ENCODE measurements at regions not wholly inside any gene's neighbourhood (a gene's known extent, or its start where the extent isn't known, plus 50 kb on each side); places are given as distances from the start of the nearest gene placed in this dataset.

DNA sequence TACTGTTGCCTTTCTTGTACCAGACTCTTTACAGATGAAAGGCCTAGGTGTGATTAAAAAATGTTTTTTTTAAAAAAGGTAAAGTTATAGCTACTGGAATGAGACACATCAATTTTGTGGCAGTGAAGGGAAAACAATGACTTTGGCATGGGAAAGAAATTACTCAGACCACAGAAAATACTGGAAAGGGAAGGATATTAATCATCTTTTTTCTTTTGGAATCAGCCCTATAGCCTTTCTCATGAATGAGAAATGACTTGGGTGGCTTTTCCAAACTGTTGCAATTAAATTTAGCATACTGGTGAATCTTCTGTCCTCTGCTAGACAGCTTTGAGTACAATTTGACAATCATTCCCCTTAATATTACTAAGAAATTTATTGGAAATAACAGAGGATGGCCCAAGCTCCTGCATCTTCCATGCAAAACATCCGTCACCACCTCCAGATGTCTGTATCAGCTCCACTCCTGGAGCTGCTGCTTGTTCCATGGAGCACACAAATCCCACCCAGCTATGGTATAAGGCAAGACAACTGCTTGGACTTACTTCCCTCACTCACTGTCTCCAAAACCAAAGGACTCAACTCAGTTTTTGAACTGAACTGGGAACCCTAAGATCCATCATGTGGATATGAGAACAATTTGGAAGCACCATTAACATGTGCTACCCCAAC is 97.6 kb upstream of the ARSJ start:
- no peaks in the 10 kb centered on the region for H3K4me1 Mint-ChIP-seq
- peaks cover 3% of the 10 kb centered on the region for H3K9me3 Mint-ChIP-seq
- H3K4me3 Mint-ChIP-seq, result no peak overlapping the region
- no peak overlapping the region for H3K27ac Mint-ChIP-seq
- ATAC-seq (no peak), DNase-seq (ENCODE audit: low spot score in 2 of 2) (no peak)
- no peaks in the 10 kb centered on the region for H3K36me3 Mint-ChIP-seq

DNA sequence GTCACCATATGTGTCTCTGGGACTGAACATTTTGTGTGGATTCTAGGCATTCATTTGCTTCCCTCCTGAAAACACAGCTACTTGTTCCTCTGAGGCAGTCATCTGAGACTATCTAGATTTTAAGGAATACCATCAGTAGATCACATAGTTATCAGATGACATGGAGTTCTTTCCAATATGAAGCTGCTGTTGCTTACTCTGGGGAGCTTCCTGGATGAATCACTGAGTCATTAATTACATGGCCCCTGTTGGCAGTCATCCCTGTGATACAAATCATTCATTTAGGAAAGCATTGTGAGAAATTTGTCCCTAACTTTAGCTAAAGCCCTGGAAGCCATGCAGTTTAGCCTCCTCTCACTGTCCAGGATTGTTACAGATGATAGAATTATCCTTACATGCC is 98.2 kb upstream of the ARSJ start:
- H3K36me3 Mint-ChIP-seq, result no peaks in the 10 kb centered on the region
- H3K4me1 Mint-ChIP-seq, result no peaks in the 10 kb centered on the region
- H3K4me3 Mint-ChIP-seq, result no peak overlapping the region
- H3K27ac Mint-ChIP-seq, result no peak overlapping the region
- DNase-seq (ENCODE audit: low spot score in 2 of 2) (no peak), ATAC-seq (no peak)
- H3K9me3 Mint-ChIP-seq, result peaks cover 3% of the 10 kb centered on the region

DNA sequence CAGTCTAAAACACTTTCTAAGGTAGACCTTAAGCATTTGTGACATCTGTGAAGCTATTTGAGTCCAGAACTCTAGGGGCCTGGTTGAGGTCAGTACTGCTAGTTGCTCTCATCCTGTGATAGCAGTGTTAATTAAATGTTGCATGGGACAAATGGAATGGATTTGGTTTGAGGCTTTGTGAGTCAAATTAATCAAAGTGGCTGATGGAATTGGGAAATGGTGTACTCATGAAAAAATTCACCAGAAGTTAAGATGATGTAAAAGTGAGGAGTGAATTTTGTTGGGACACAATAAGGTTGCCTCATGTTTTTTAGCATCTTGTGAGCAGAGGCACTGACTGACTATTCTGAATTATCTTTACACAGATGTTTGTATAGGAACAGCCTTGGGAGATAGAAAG is 99.2 kb upstream of the ARSJ start:
- Mint-ChIP-seq H3K36me3 (no peaks in the 10 kb centered on the region), H3K9me3 (peaks cover 3% of the 10 kb centered on the region), H3K4me3 (no peak overlapping the region), H3K4me1 (no peaks in the 10 kb centered on the region), H3K27ac (no peak overlapping the region)
- DNase-seq (ENCODE audit: low spot score in 2 of 2) (no peak), ATAC-seq (no peak)

DNA sequence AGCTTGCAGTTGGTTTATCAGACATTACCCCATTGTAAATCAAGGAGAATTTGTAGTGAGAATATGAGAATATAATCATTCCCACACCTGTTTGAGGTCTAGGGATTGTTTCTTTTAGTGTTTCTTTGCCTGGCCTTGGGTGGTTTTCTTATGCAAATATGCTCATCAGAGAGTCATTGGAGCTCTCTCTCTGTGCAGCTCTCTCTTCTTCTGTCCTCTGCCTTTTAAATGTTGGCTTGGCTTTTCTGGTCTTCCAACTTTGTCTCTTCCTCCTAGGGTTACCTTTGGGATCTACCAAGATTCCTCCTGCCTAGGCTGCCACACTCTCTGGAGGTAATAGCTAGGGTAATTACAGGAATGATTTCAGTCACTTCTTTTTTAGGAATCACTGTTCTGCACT is 102.3 kb upstream of the ARSJ start:
- no peak overlapping the region for H3K27ac Mint-ChIP-seq
- ATAC-seq (no peak), DNase-seq (ENCODE audit: low spot score in 2 of 2) (no peak)
- H3K9me3 Mint-ChIP-seq, result peaks cover 3% of the 10 kb centered on the region
- H3K4me3 Mint-ChIP-seq, result no peak overlapping the region
- H3K36me3 Mint-ChIP-seq, result no peaks in the 10 kb centered on the region
- H3K4me1 Mint-ChIP-seq, result no peaks in the 10 kb centered on the region

DNA sequence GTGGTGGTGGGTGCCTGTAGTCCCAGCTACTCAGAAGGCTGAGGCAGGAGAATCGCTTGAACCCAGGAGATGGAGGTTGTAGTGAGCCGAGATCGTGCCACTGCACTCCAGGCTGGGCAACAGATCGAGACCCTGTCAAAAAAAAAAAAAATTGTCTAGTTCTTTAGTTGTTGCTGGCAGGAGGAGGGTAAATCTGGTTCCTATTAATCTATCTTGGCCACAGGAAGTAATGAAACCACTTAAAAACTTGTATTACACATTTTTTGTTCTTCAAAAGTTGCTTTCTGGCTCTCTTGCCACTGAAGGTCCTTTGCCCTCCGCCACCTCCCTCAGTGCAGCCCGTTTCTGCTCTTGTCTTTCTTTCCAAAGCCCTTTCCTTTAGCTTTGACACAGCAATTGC is 102.9 kb upstream of the ARSJ start:
- H3K4me1 Mint-ChIP-seq, result no peaks in the 10 kb centered on the region
- H3K27ac Mint-ChIP-seq, result no peak overlapping the region
- no peak for ATAC-seq
- DNase-seq (ENCODE audit: low spot score in 2 of 2), result no peak
- no peaks in the 10 kb centered on the region for H3K36me3 Mint-ChIP-seq
- H3K9me3 Mint-ChIP-seq, result peaks cover 3% of the 10 kb centered on the region
- no peak overlapping the region for H3K4me3 Mint-ChIP-seq

DNA sequence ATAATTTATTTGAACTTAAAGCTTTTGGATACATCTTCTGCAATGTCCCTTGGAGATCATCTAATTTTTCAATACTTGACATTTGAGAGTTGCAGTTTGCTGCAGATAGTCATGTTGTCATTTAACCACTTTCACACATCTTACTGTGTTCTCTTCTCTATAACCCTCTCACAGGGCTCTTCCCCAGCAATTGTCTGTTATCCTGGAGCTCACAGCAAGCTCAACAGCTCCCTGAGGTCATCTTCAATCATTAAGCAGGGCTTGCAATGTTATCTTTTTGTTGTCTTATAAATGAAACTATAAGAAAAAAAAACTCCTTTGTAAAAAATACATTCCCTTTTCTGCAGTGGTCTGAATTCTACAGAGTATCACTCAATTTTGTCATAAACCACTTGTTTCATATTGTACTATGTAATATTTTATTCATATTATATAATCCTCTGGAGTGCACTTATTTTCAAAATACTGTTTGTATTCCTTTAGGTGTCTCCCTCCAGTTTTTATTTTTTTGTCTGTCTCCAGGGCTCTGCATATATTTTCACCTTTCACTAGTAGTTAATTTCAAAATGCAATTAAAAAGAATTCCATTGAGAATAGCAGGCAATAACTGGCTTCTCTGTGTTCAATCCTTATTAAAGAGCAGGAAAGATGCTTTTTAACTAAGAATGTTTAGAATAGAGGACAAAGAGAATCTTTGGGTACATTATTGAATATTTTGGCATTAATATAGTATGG is 106.3 kb upstream of the ARSJ start:
- H3K4me3 Mint-ChIP-seq, result no peak overlapping the region
- H3K27ac Mint-ChIP-seq, result no peak overlapping the region
- ATAC-seq (no peak), DNase-seq (ENCODE audit: low spot score in 2 of 2) (no peak)
- no peaks in the 10 kb centered on the region for H3K4me1 Mint-ChIP-seq
- H3K36me3 Mint-ChIP-seq, result no peaks in the 10 kb centered on the region
- no peaks in the 10 kb centered on the region for H3K9me3 Mint-ChIP-seq

DNA sequence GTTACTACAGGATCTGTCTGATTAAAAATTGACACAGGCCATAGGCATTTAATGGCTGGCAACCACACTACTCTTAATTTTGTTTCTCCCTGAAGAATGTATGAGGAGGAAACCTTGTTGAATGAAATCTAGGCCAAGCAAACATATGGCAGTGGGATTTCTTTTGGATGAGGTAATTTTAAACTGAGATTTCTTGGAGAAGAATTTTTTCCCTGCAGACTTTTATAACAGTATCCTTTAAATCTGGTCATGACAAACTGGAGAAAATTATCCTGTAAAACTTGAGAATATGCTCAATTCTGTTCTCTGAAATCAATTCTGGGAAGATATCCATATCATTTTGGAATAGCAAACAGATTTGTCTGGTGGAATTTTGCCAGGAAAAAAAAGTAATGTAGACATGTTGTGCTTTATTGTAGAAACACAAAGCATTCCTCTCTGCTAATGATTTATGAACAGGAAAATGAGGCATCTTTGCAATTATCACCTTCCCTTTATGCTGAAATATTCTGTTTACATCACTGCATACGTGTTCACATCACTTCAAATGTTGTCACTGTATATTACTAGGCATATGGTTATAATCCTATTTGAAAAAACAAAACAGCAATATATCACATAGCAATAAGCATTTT is 108.3 kb upstream of the ARSJ start:
- Mint-ChIP-seq H3K4me3 (no peak overlapping the region), H3K9me3 (no peaks in the 10 kb centered on the region), H3K27ac (no peak overlapping the region), H3K4me1 (no peaks in the 10 kb centered on the region), H3K36me3 (no peaks in the 10 kb centered on the region)
- no peak for DNase-seq (ENCODE audit: low spot score in 2 of 2)
- no peak for ATAC-seq

DNA sequence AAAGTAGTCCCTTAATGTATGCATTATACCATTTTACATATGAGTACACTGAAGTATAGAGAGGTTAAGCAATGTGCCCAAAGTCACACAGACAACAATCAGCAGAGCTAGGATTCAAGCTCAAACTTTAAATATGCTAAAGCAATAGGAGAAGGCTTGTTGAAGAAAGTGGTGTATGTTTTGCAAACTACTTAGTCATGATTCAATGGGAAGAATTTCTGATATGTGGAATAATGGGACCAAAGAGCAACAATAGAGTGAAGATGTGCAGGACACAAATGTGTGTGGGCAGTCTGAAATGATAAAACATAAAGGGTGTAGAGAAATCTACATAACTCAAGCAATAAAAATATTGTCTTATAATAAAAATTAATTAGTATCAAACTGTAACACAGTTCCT is 109.0 kb upstream of the ARSJ start:
- no peaks in the 10 kb centered on the region for H3K4me1 Mint-ChIP-seq
- H3K4me3 Mint-ChIP-seq, result no peak overlapping the region
- H3K27ac Mint-ChIP-seq, result no peak overlapping the region
- H3K9me3 Mint-ChIP-seq, result no peaks in the 10 kb centered on the region
- no peaks in the 10 kb centered on the region for H3K36me3 Mint-ChIP-seq
- ATAC-seq (no peak), DNase-seq (ENCODE audit: low spot score in 2 of 2) (no peak)

DNA sequence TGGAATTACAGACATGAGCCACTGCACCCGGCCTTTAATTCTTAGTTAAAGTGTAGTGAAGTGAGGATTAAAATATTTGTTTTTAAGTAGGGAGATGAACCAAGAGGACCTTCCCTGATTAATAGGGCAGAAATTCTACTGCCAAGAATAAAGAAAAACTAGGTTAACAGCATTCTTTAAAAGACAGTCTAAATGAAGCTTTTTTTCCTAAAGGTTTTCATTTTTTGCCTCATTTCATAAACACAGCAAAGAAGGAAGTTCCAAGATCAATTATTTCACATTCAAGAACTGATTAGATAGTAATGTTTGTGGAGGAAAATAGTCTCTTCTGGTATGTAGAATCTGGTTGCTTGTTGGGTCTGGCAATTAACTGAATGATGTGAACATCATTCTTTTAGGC is 112.1 kb upstream of the ARSJ start:
- ATAC-seq, result no peak
- no peak for DNase-seq (ENCODE audit: low spot score in 2 of 2)
- no peaks in the 10 kb centered on the region for H3K9me3 Mint-ChIP-seq
- no peak overlapping the region for H3K27ac Mint-ChIP-seq
- no peaks in the 10 kb centered on the region for H3K36me3 Mint-ChIP-seq
- H3K4me1 Mint-ChIP-seq, result no peaks in the 10 kb centered on the region
- H3K4me3 Mint-ChIP-seq, result no peak overlapping the region

DNA sequence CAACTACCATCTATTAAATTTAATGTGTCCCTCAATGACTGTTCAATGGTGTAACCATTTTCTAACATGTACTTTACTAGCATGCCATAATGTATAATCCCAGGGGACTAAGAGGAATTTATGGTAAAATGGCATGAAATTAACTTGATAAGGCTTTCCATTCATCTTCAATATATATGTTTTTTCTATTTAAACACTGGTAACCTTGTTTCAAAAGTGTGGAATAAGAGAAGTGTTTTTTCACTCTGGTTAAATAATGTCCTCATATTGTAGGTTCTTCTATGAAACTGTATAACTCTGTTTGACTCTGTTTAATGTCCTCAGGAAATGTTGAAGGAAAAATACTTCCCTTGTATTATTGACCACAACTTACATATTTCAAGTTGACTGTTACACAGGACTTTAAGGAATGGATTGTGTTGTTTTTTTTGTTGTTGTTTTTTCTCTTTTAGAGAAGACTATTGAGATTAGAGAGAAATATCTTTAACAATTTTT is 113.8 kb upstream of the ARSJ start:
- Mint-ChIP-seq H3K9me3 (no peaks in the 10 kb centered on the region), H3K4me3 (no peak overlapping the region)

DNA sequence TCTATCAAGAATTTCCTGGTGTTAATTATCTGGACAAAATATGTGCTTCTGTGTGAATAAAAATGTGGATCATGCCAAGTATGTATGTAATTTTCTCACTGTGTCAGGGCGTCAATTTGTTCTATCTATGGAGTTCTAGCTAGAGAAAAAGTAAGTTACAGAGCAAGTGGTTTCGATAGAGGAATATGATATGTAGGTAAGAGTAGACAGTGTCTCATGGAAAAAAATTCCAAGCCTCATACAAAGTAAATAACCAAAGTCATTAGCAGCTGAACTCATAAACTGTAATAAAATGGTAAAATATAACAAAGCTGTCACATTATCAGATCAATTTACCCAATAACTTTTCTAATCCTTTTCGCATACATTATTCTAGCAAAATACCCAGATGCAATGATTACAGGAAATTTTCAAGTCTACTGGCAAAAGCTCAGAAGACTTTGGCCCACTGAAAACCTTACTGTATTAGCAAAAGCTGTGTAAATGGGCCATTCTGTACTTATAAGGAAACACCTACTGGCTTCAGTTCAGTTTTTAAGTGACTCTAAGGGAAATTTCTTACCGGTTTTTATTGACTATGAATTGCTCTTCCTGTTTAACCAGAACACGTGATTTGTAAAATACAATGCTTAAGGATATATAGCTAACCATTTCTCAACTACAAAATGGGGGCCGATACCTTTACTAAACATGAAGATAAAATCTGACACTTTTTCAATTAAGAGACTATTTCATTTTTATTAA is 121.0 kb upstream of the ARSJ start:
- Mint-ChIP-seq H3K4me3 (no peak overlapping the region), H3K27ac (no peak overlapping the region), H3K36me3 (no peaks in the 10 kb centered on the region), H3K4me1 (no peaks in the 10 kb centered on the region), H3K9me3 (no peaks in the 10 kb centered on the region)
- no peak for ATAC-seq
- no peak for DNase-seq (ENCODE audit: low spot score in 2 of 2)

More for the DNA sequence above, 113.8 kb upstream of the ARSJ start:
- Mint-ChIP-seq H3K4me1 (no peaks in the 10 kb centered on the region), H3K36me3 (no peaks in the 10 kb centered on the region), H3K27ac (no peak overlapping the region)
- DNase-seq (ENCODE audit: low spot score in 2 of 2) (no peak), ATAC-seq (no peak)

DNA sequence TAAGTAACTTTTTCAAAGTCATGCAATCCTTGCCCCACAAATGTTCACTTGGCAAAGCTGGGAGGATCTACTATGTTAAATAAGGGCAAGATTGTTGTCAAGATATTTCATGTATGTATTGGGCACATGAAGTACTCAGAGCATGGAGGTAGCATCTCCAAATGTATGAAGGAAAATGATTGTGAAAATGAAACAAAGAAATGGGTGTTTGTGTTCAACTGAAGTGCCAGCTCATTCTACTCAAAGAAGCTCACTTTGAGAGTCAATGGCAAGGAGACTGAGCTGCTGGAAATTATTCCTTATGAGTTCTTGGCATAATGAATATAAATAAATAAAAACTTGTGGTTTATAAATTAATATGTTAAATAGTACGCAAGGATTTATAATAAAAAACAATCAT is 124.5 kb upstream of the ARSJ start:
- ATAC-seq (no peak), DNase-seq (ENCODE audit: low spot score in 2 of 2) (no peak)
- H3K27ac Mint-ChIP-seq, result no peak overlapping the region
- H3K4me1 Mint-ChIP-seq, result no peaks in the 10 kb centered on the region
- no peaks in the 10 kb centered on the region for H3K9me3 Mint-ChIP-seq
- no peaks in the 10 kb centered on the region for H3K36me3 Mint-ChIP-seq
- H3K4me3 Mint-ChIP-seq, result no peak overlapping the region

DNA sequence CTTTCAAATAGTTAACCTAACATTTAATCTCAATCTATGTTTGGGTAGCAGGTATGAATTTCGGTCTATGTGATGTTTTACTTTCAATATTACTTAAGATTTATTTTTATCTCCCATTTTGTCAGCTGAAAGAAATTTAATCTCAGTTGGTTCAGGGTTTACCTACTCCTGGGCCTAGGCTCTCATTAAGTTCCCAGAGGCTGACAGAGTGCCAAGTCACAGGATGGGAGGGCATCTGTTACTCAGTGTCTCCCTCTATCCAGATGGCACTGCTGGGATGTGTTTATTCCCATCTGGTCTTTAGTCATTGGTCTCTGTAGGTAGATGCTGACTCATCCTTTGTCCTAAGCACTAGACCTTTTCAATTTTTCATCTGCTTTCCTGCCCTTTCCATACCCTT is 129.4 kb upstream of the ARSJ start:
- Mint-ChIP-seq H3K27ac (no peak overlapping the region), H3K9me3 (no peaks in the 10 kb centered on the region), H3K4me1 (no peaks in the 10 kb centered on the region), H3K4me3 (no peak overlapping the region), H3K36me3 (no peaks in the 10 kb centered on the region)
- no peak for DNase-seq (ENCODE audit: low spot score in 2 of 2)
- no peak for ATAC-seq

DNA sequence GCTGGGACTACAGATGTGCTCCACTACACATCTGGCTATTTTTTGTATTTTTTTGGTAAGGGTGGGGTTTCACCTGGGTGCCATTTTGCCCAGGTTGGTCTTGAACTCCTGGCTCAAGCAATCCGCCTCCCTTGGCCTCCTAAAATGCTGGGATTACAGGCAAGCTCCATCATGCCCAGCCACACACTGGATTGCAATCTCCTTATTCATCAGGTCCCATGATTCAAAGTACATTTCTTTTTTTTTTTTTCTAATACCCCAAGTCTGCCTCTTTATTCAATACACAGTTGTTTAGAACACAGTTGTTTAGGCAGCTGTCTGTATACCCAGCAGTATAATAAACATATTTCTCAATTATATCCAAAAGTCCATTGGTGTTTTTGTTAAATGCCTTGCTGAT is 130.3 kb upstream of the ARSJ start:
- Mint-ChIP-seq H3K4me1 (no peaks in the 10 kb centered on the region), H3K27ac (no peak overlapping the region), H3K9me3 (no peaks in the 10 kb centered on the region), H3K4me3 (no peak overlapping the region), H3K36me3 (no peaks in the 10 kb centered on the region)
- ATAC-seq (no peak), DNase-seq (ENCODE audit: low spot score in 2 of 2) (no peak)

DNA sequence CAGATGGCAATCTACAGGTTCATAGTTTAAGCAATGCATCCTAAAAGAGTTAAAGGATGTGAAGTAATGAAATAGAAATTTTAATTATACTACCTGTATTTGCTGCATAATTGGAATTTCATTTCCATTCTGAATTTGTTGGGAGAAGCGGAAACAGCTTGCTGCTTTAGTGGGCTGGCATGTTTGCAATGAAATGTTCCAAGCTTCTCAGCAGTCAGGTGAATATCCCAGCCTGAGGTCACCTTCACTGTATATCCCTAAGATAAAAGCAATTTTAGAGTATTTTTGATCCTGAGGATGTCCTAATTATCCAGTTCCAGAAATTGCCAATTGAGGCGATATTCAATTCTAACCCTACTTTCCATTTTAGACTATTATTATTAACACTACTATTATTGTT is 136.1 kb upstream of the ARSJ start:
- Mint-ChIP-seq H3K36me3 (no peaks in the 10 kb centered on the region), H3K27ac (no peak overlapping the region), H3K9me3 (no peaks in the 10 kb centered on the region), H3K4me3 (no peak overlapping the region), H3K4me1 (no peaks in the 10 kb centered on the region)
- no peak for DNase-seq (ENCODE audit: low spot score in 2 of 2)
- ATAC-seq, result no peak
